ENCODE measurements at regions not wholly inside any gene's neighbourhood (a gene's known extent, or its start where the extent isn't known, plus 50 kb on each side); places are given as distances from the start of the nearest gene placed in this dataset.

GRCh38 chr3:80521081-80521480, 753.3 kb upstream of the ROBO1 start:
- TF ChIP-seq POLR2A (IDR thresholded peaks at IDR 0.05) (no peak), CTCF (IDR thresholded peaks at IDR 0.05) (no peak)

All from esophagus squamous epithelium (tissue), 4 donors.